CD4-positive, CD25-positive, alpha-beta regulatory T cell (primary cell): ENCODE measurements at regions not wholly inside any gene's neighbourhood (a gene's known extent, or its start where the extent isn't known, plus 50 kb on each side); places are given as distances from the start of the nearest gene placed in this dataset.
A peak's percentile ranks its signal among the peaks of the same experiment; 100 is the strongest.
"Not testable (repeated sequence)": the region's sequence is repeated elsewhere in the genome, so short reads cannot be mapped to it uniquely, and the experiment has no call there.

Experiments used
- ATAC-seq, 2 donors: fragments of 150-1000 bp; cut with Tn5 transposase; one replicate each; pipeline ENCODE4 v1.10.0; 2021; ENCODE audit warnings: low read depth in 2 of 2, moderate number of reproducible peaks in 2 of 2, moderate library complexity in 1 of 2
- DNase-seq, 3 donors: peaks; one replicate each; pipeline versions ENCODE4 v3.0.0 to v3.0.0-alpha.2; 2012 to 2022; ENCODE audit warnings: mixed read lengths in 1 of 3
- H3K27ac ChIP-seq: one replicate; pipeline ENCODE4 v1.7.0; 2013; ENCODE audit warnings: mild to moderate bottlenecking, low read length; ENCODE audit not compliant: insufficient read depth, poor library complexity, severe bottlenecking
- H3K27me3 ChIP-seq: one replicate; pipeline ENCODE4 v1.7.0; 2013; ENCODE audit warnings: low read length; ENCODE audit not compliant: control insufficient read depth, insufficient read depth
- H3K36me3 ChIP-seq: one replicate; pipeline ENCODE4 v1.7.0; 2013; ENCODE audit warnings: mild to moderate bottlenecking, low read length, moderate library complexity; ENCODE audit not compliant: control insufficient read depth, insufficient read depth
- H3K4me1 ChIP-seq: 2 replicates; pipeline ENCODE4 v1.7.0; 2013; ENCODE audit warnings: mild to moderate bottlenecking, low read length; ENCODE audit not compliant: insufficient read depth, control insufficient read depth, poor library complexity, severe bottlenecking
- H3K4me3 ChIP-seq: one replicate; pipeline ENCODE4 v1.7.0; 2013; ENCODE audit warnings: low read depth, mild to moderate bottlenecking, low read length, moderate library complexity
- H3K9me3 ChIP-seq, 2 experiments: 1 replicate in 1 of 2; 2 replicates in 1 of 2; pipeline ENCODE4 v1.7.0; 2013; ENCODE audit warnings: low read length in 2 of 2, mild to moderate bottlenecking in 1 of 2, moderate library complexity in 1 of 2; ENCODE audit not compliant: control insufficient read depth in 2 of 2
- H3K27ac Mint-ChIP-seq, 3 donors: one replicate each; pipeline ENCODE4 v1.8.0; 2020 to 2022; ENCODE audit warnings: mild to moderate bottlenecking in 3 of 3, mixed read lengths in 3 of 3, moderate library complexity in 2 of 3
- H3K27me3 Mint-ChIP-seq: one replicate; pipeline ENCODE4 v1.8.0; 2022; ENCODE audit warnings: mild to moderate bottlenecking, mixed read lengths
- H3K36me3 Mint-ChIP-seq: one replicate; pipeline ENCODE4 v1.8.0; 2020; ENCODE audit warnings: mixed read lengths
- H3K4me1 Mint-ChIP-seq, 4 donors: one replicate each; pipeline ENCODE4 v1.8.0; 2020 to 2022; ENCODE audit warnings: mixed read lengths in 4 of 4, mild to moderate bottlenecking in 1 of 4
- H3K4me3 Mint-ChIP-seq, 4 donors: one replicate each; pipeline ENCODE4 v1.8.0; 2020 to 2022; ENCODE audit warnings: mild to moderate bottlenecking in 4 of 4, mixed read lengths in 4 of 4, moderate library complexity in 3 of 4
- H3K9me3 Mint-ChIP-seq, 7 donors: one replicate each; pipeline ENCODE4 v1.8.0; 2020 to 2022; ENCODE audit warnings: mixed read lengths in 7 of 7, mild to moderate bottlenecking in 3 of 7, moderate library complexity in 2 of 7

GRCh38 chr16:65260746-65261145 lies 138.9 kb upstream of the CDH11 start:
- Histone ChIP-seq H3K36me3 (no peaks in the 10 kb centered on the region), H3K27ac (no peak overlapping the region), H3K27me3 (no peaks in the 10 kb centered on the region), H3K9me3 (no peaks in the 10 kb centered on the region), H3K4me1 (no peaks in the 10 kb centered on the region), H3K4me3 (no peak overlapping the region)
- ATAC-seq (no peak), DNase-seq (no peak)
- H3K9me3 Mint-ChIP-seq: peaks cover 3 to 13% (median 5%) of the 10 kb centered on the region in 7 donors
- H3K4me3 Mint-ChIP-seq: no peak overlapping the region
- H3K27ac Mint-ChIP-seq: no peak overlapping the region
- H3K27me3 Mint-ChIP-seq: no peaks in the 10 kb centered on the region
- H3K36me3 Mint-ChIP-seq: no peaks in the 10 kb centered on the region
- no peaks in the 10 kb centered on the region for H3K4me1 Mint-ChIP-seq

- Mint-ChIP-seq H3K27me3 (no peaks in the 10 kb centered on the region), H3K9me3 (peaks cover 2 to 16% (median 5%) of the 10 kb centered on the region in 7 donors), H3K4me1 (no peaks in the 10 kb centered on the region), H3K4me3 (no peak overlapping the region), H3K36me3 (no peaks in the 10 kb centered on the region), H3K27ac (no peak overlapping the region)
- Histone ChIP-seq H3K9me3 (no peaks in the 10 kb centered on the region), H3K27ac (no peak overlapping the region), H3K4me1 (no peaks in the 10 kb centered on the region), H3K27me3 (no peaks in the 10 kb centered on the region), H3K36me3 (no peaks in the 10 kb centered on the region), H3K4me3 (no peak overlapping the region)
- DNase-seq (no peak), ATAC-seq (no peak)
Measured at GRCh38 chr16:65254144-65254543, 132.3 kb upstream of the CDH11 start.

- Mint-ChIP-seq H3K27ac (no peak overlapping the region), H3K4me1 (no peaks in the 10 kb centered on the region), H3K4me3 (no peak overlapping the region), H3K36me3 (no peaks in the 10 kb centered on the region), H3K9me3 (peaks cover 0 to 14% (median 5%) of the 10 kb centered on the region in 7 donors), H3K27me3 (no peaks in the 10 kb centered on the region)
- Histone ChIP-seq H3K4me1 (no peaks in the 10 kb centered on the region), H3K36me3 (no peaks in the 10 kb centered on the region), H3K4me3 (no peak overlapping the region), H3K27me3 (no peaks in the 10 kb centered on the region), H3K27ac (no peak overlapping the region), H3K9me3 (no peaks in the 10 kb centered on the region)
- ATAC-seq (no peak), DNase-seq (no peak)
Measured at GRCh38 chr16:65249768-65250167, 127.9 kb upstream of the CDH11 start.

GRCh38 chr16:65244787-65245186 lies 122.9 kb upstream of the CDH11 start:
- Mint-ChIP-seq H3K27ac (no peak overlapping the region), H3K27me3 (no peaks in the 10 kb centered on the region), H3K4me1 (no peaks in the 10 kb centered on the region), H3K36me3 (no peaks in the 10 kb centered on the region), H3K4me3 (no peak overlapping the region), H3K9me3 (peaks cover 0 to 13% (median 3%) of the 10 kb centered on the region in 7 donors)
- H3K27me3 ChIP-seq: no peaks in the 10 kb centered on the region
- H3K4me1 ChIP-seq: no peaks in the 10 kb centered on the region
- no peak overlapping the region for H3K27ac ChIP-seq
- H3K9me3 ChIP-seq: no peaks in the 10 kb centered on the region
- no peak overlapping the region for H3K4me3 ChIP-seq
- DNase-seq (no peak), ATAC-seq (no peak)
- H3K36me3 ChIP-seq: no peaks in the 10 kb centered on the region

- Mint-ChIP-seq H3K9me3 (peaks cover 0 to 17% (median 9%) of the 10 kb centered on the region in 7 donors), H3K27ac (peak overlapping the region in 1 of 3 donors; percentile 80), H3K4me1 (no peaks in the 10 kb centered on the region), H3K4me3 (no peak overlapping the region), H3K36me3 (no peaks in the 10 kb centered on the region), H3K27me3 (no peaks in the 10 kb centered on the region)
- Histone ChIP-seq H3K9me3 (no peaks in the 10 kb centered on the region), H3K4me1 (no peaks in the 10 kb centered on the region), H3K27ac (no peak overlapping the region), H3K27me3 (no peaks in the 10 kb centered on the region), H3K36me3 (no peaks in the 10 kb centered on the region), H3K4me3 (no peak overlapping the region)
- no peak for DNase-seq
- no peak for ATAC-seq
Measured at GRCh38 chr16:65235339-65236177, 113.7 kb upstream of the CDH11 start.

- not testable (repeated sequence) for H3K4me1 ChIP-seq, ATAC-seq, H3K27me3 Mint-ChIP-seq, H3K27me3 ChIP-seq, H3K4me1 Mint-ChIP-seq, H3K27ac ChIP-seq, DNase-seq, H3K27ac Mint-ChIP-seq, H3K4me3 ChIP-seq, H3K36me3 Mint-ChIP-seq, H3K36me3 ChIP-seq, H3K9me3 ChIP-seq, H3K4me3 Mint-ChIP-seq
- H3K9me3 Mint-ChIP-seq: peaks cover 0 to 19% (median 5%) of the 10 kb centered on the region in 7 donors
Measured at GRCh38 chr16:65234721-65235320, 113.0 kb upstream of the CDH11 start.

GRCh38 chr16:65229191-65229662 lies 107.4 kb upstream of the CDH11 start:
- Mint-ChIP-seq H3K4me3 (no peak overlapping the region), H3K9me3 (peaks cover 5 to 22% (median 8%) of the 10 kb centered on the region in 7 donors), H3K27me3 (no peaks in the 10 kb centered on the region), H3K27ac (no peak overlapping the region), H3K4me1 (no peaks in the 10 kb centered on the region), H3K36me3 (no peaks in the 10 kb centered on the region)
- Histone ChIP-seq H3K27ac (no peak overlapping the region), H3K27me3 (no peaks in the 10 kb centered on the region), H3K36me3 (no peaks in the 10 kb centered on the region), H3K4me1 (no peaks in the 10 kb centered on the region), H3K4me3 (no peak overlapping the region), H3K9me3 (no peaks in the 10 kb centered on the region)
- ATAC-seq (no peak), DNase-seq (no peak)
